Loucy (cell line): ENCODE measurements at regions not wholly inside any gene's neighbourhood (a gene's known extent, or its start where the extent isn't known, plus 50 kb on each side); places are given as distances from the start of the nearest gene placed in this dataset.
"Not testable (repeated sequence)": the region's sequence is repeated elsewhere in the genome, so short reads cannot be mapped to it uniquely, and the experiment has no call there.

Experiments used
- H2AFZ ChIP-seq: fragments of 200-600 bp; sonication (generic); 2 replicates; pipeline ENCODE4 v1.6.0; 2016; ENCODE audit warnings: antibody characterized with exemption, mild to moderate bottlenecking, low read length, moderate library complexity
- H3F3A ChIP-seq: fragments of 200-600 bp; 2 replicates; pipeline ENCODE4 v1.6.0; 2016; ENCODE audit warnings: antibody characterized with exemption, low read depth, mild to moderate bottlenecking
- H3K27me3 ChIP-seq: fragments of 200-600 bp; sonication (generic); 2 replicates; pipeline ENCODE4 v1.6.1; 2014; ENCODE audit warnings: low read length, mild to moderate bottlenecking; ENCODE audit not compliant: insufficient read depth, poor library complexity, severe bottlenecking
- H3K36me3 ChIP-seq: fragments of 200-600 bp; sonication (generic); 2 replicates; pipeline ENCODE4 v1.6.1; 2016; ENCODE audit warnings: low read length; ENCODE audit not compliant: insufficient read depth
- H3K4me1 ChIP-seq: fragments of 200-600 bp; sonication (generic); 2 replicates; pipeline ENCODE4 v1.5.1; 2014; ENCODE audit warnings: low read length, mild to moderate bottlenecking; ENCODE audit not compliant: insufficient read depth, poor library complexity, severe bottlenecking
- H3K4me2 ChIP-seq: fragments of 200-600 bp; sonication (generic); 2 replicates; pipeline ENCODE4 v1.6.0; 2014; ENCODE audit warnings: antibody characterized with exemption, low read length, low read depth, mild to moderate bottlenecking; ENCODE audit not compliant: poor library complexity, severe bottlenecking
- H3K4me3 ChIP-seq: fragments of 200-600 bp; sonication (generic); 2 replicates; pipeline ENCODE4 v1.5.1; 2014; ENCODE audit warnings: low read length, mild to moderate bottlenecking, mixed read lengths; ENCODE audit not compliant: poor library complexity, severe bottlenecking
- H3K79me2 ChIP-seq: fragments of 200-600 bp; sonication (generic); 2 replicates; pipeline ENCODE4 v1.6.1; 2014; ENCODE audit warnings: low read length; ENCODE audit not compliant: insufficient read depth
- H3K9ac ChIP-seq: fragments of 200-600 bp; sonication (generic); 2 replicates; pipeline ENCODE4 v1.6.0; 2014; ENCODE audit warnings: mild to moderate bottlenecking, low read depth, low read length, moderate library complexity; ENCODE audit not compliant: poor library complexity, severe bottlenecking
- H3K9me2 ChIP-seq: fragments of 200-600 bp; sonication (generic); replicated peaks from 2 replicates; pipeline ENCODE4 v1.6.1; 2016; ENCODE audit warnings: low read depth, low read length, mixed read lengths
- H3K9me3 ChIP-seq: fragments of 200-600 bp; sonication (generic); 2 replicates; pipeline ENCODE4 v1.6.1; 2014; ENCODE audit warnings: mild to moderate bottlenecking, antibody characterized with exemption, low read length, low read depth; ENCODE audit not compliant: insufficient read depth
- H4K20me1 ChIP-seq: fragments of 200-600 bp; sonication (generic); 2 replicates; pipeline ENCODE4 v1.6.0; 2014; ENCODE audit warnings: antibody characterized with exemption, low read length, mild to moderate bottlenecking; ENCODE audit not compliant: insufficient read depth, poor library complexity, severe bottlenecking
- CTCF ChIP-seq: fragments of 200-600 bp; sonication (generic); conservative IDR thresholded peaks from 2 replicates; pipeline ENCODE4 v1.5.1; 2014; ENCODE audit warnings: mild to moderate bottlenecking, antibody characterized with exemption, low read length
- EZH2phosphoT487 ChIP-seq: fragments of 200-600 bp; IDR thresholded peaks from 2 replicates; pipeline ENCODE4 v1.6.1; 2018; ENCODE audit warnings: antibody characterized with exemption, mild to moderate bottlenecking, moderate library complexity, borderline replicate concordance

- Histone ChIP-seq H3K9ac (peak overlapping the region; percentile 60), H3K9me3 (no peaks in the 10 kb centered on the region), H2AFZ (no peak overlapping the region; the same call in 1 of the 2 replicates), H4K20me1 (no peaks in the 10 kb centered on the region), H3K79me2 (no peaks in the 10 kb centered on the region), H3K27me3 (no peaks in the 10 kb centered on the region), H3K9me2 (no peaks in the 10 kb centered on the region), H3K4me3 (peak overlapping the region; percentile 64), H3K4me2 (peak overlapping the region; percentile 93), H3K4me1 (peaks cover 65% of the 10 kb centered on the region), H3F3A (peaks cover 23% of the 10 kb centered on the region), H3K36me3 (no peaks in the 10 kb centered on the region)
- TF ChIP-seq EZH2phosphoT487 (no peak), CTCF (no peak)
These were observed 433.8 kb downstream of the FUT8 start for GRCh38 chr14:65846196-65846868.

- Histone ChIP-seq H2AFZ (no peak overlapping the region), H3K79me2 (no peaks in the 10 kb centered on the region), H3K27me3 (no peaks in the 10 kb centered on the region), H3K4me1 (peaks cover 57% of the 10 kb centered on the region), H3K36me3 (no peaks in the 10 kb centered on the region), H3K9me2 (no peaks in the 10 kb centered on the region), H3K9ac (peak overlapping the region; percentile 60), H3K9me3 (no peaks in the 10 kb centered on the region), H3K4me2 (peak overlapping the region; percentile 93), H4K20me1 (no peaks in the 10 kb centered on the region), H3F3A (peaks cover 23% of the 10 kb centered on the region), H3K4me3 (peak overlapping the region; percentile 64)
- no peak for TF ChIP-seq CTCF
- TF ChIP-seq EZH2phosphoT487 = no peak
These were observed 434.7 kb downstream of the FUT8 start for GRCh38 chr14:65847075-65847847.

GRCh38 chr14:65847931-65848330 lies 435.4 kb downstream of the FUT8 start:
- H3K4me3 ChIP-seq = peak overlapping the region; percentile 64
- not testable (repeated sequence) for H3K36me3 ChIP-seq, H3K9me2 ChIP-seq, H3K79me2 ChIP-seq, H4K20me1 ChIP-seq, H3K27me3 ChIP-seq, H3K9me3 ChIP-seq
- peaks cover 55% of the 10 kb centered on the region for H3K4me1 ChIP-seq
- H3K9ac ChIP-seq = peak overlapping the region; percentile 39
- H3F3A ChIP-seq = peaks cover 23% of the 10 kb centered on the region
- 0 out of 2 replicates have a peak overlapping the region, but pooled peaks have one; percentile 12 for H2AFZ ChIP-seq
- peak overlapping the region; percentile 93 for H3K4me2 ChIP-seq
